ENCODE measurements at regions not wholly inside any gene's neighbourhood (a gene's known extent, or its start where the extent isn't known, plus 50 kb on each side); places are given as distances from the start of the nearest gene placed in this dataset.

DNA sequence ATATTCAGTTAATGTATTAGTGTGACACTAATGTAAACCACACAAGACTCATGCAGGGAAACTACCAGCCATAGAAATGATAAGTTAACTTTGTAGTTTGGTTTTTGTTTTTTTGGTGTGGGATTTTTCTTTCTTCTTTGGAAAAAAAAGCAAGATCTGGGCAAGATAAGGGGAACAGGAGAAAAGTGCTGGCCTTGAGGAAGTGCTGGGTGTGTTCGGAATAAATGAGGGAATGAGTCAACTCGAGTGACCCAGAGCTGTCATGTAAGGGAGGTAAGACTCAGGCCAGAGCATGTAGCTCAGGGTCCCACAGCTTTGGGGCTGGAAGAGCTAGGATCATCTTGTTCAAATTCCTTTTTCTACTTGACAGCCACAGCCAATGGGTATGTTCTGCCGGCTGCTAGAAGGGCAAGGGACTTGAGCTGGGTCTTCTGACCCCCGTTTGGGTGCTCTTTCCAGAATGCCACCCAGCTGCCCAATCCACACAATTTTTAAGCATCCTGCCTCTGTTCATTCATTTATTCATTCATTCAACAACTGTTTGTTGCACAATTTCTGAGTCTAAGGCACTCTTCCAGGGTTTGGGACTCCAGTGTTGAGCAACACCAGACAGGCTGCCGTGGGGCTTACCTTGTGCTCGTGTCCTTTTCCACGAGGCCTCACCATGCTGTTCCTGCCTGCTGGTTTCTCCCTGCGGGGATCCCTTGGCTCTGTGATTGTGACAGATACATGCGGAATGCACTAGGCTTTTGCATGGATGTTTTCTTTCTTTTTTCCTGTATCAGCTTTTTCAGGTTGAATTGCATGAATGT is 54.5 kb downstream of the CLDN34 start:
- no peak for DNase-seq

- DNase-seq: no peak
These were observed 55.0 kb downstream of the CLDN34 start for GRCh38 chrX:10022273-10022541.

DNA sequence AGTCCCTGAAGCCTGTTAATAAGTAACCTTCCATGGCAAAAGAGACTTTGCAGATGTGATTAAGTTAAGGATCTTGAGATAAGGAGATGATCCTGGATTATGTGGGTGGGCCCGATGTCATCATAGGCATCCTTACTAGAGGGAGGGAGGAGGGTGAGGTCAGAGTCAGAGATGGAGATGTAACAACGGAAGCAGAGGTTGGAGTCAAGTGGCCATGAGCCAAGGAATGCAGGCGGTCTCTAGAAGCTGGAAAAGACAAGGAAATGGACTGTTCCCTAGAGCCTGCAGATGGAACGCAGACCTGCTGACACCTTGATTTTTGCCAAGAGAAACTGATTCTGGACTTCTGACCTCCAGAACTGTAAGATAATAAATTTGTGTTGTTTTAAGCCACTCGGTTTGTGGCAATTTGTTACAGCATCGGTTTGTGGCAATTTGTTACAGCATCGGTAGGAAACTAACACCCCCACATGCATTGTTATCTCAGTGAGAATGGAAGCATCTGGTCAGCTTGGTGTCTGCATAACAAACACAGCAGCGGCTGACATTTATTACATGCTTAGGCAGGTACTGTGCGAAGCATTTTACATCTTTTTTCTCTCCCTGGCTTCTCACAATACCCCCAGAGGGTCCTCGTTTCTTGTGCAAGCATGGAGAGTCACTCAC is 55.6 kb downstream of the CLDN34 start:
- no peak for DNase-seq

DNA sequence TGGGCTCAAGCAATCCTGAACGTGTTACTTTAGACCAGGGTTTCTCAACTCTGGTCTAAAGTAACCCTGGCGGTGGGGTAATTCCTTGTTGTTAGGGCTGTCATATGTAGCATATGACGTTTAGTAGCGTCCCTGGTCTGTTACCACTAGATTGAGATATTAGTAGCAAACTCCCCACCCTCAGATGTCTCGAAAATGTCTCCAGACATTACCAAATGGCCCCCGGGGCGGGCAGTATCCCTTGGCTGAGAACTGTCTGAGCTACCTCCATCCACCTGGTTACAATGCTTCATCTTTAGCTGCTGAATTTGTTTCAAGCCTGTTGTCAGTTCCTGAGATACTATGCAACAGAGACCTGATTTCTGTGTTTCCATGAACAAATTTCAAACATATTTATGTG is 56.7 kb downstream of the CLDN34 start:
- DNase-seq: no peak

GRCh38 chrX:10025742-10026493 is 58.8 kb downstream of the CLDN34 start:
- DNase-seq: no peak

GRCh38 chrX:10028283-10029104 is 61.3 kb downstream of the CLDN34 start:
- DNase-seq: no peak

- DNase-seq: no peak
These were observed 63.4 kb downstream of the CLDN34 start for GRCh38 chrX:10030570-10030969.

DNA sequence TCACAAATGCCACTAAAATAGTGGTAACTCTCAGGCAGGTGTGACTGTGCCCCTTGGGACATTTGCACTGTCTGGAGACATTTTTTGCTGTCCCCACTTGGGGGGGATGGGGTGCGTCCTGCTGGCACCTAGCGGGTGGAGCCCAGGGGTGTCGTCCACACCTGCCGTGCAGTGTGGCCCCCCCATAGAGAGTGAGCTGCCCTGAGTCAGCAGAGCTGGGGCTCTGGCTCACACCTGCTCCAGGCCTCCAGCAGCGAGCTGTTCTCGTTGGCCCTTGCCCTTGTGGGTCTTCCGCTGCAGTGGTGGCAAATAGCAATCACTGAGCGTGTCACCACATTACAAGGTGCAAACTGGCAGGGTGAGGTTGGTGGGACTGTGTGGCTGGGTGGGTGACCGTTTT is 64.6 kb downstream of the CLDN34 start:
- DNase-seq: no peak

GRCh38 chrX:10032147-10032546 is 65.0 kb downstream of the CLDN34 start:
- DNase-seq: no peak

DNA sequence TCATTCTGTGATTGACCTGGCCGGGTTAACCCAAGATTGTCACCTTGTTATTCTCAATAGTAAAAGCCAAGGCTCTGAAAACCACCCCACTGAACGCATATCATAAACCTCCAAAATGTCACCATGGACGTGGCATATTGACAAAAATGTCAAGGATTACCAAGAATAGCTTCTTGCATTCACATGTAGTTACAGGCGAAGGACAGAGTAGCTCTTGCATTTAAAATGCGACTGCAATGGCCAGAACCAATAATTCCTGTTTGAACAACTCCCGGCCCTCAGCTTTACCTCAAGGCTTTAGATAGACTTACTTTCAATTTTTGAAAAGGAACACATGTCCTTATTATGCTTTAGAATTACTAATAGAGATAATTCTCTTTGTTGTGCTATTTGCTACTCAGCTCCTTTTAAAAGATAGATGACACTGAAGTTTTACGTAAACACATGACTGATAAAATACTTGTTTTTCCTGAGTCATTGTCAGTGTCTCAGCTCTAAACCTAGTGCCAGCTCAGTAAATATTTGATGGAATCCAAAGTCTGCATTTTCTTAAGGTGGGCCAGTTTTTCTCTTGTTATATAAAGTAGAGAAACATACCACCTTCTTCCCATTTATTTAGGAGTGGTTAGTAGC is 66.3 kb downstream of the CLDN34 start:
- no peak for DNase-seq

GRCh38 chrX:10034740-10035260 is 67.6 kb downstream of the CLDN34 start:
- DNase-seq: no peak

DNA sequence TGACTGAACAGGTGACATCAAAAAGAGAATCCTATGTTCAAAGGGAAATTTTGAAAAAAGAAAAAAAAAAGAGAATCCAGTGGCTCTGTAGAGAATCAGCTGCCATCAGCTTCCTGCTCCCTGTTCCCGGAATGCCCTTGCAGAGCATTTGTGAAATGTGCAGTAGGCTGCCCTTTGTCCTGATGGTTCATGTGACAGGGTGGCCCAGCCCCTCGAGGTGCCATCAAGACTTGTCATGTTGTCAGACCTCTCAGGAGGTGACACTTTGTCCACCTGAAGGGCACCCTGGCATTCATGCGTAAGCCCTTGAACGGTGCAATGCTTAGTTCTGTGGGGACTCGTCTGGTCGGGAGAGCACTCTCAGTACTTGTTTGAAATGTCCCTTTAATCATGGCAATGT is 71.4 kb downstream of the CLDN34 start:
- DNase-seq: no peak

DNA sequence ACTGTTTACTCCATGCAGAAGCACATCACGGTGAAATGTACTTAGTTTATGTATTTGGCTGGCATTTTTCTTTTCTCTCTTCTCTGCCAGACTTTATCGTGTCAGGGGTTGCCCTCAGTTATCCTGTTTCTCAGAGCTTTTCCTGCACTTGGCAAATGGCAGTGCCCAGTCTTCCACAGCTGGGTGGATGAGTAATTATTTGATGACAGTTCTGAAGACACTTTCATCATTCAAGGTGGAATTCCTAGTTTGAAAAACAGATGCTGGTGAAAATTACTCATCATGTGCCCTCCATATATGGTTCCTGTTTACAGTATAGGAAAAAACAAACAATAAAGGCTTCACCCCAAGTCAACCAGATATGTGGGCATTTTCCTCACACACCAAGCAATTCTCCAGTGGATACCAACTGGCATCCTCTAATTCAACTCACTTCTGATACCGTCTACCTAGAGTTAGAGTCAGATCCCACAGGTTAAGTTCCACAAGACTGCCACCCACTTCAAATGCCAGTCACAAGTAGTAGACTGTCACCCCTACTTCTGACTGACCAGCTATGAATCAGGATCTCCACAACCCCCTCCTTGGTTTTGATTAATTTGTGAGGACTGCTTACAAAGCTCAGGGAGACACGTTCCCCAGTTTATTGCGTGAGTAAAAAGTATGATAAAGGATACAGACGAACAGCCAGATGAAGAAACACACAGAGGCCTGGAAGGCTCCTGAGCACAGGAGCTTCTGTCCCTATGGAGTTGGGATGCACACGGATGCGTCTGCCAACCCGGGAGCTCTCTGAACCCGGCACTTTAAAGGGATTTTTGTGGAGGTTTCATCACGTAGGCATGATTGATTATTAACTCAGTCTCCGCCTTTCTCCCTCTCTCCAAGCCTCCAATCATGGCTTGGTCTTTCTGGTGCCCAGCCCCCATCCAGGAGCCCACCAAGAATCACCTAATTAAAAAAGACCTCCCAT is 72.9 kb downstream of the CLDN34 start:
- DNase-seq: no peak

DNA sequence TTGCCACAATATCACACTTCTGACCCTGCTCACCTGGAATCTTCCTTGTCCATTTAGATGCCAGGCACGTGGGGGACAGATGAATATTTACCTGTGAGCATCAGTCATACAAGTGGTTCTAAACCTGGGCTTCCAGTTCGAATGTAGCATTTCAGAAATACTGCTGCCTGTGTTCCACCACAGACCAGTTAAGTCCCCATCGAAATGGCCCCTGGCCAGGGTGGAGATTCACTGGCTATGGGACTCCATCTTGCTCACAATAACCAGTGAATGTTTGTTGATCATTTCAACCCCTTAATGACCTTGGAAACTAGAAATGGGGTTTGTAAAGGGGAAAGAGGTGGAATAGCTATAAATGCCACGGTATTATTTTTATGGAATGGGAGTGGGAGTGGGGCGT is 73.8 kb downstream of the CLDN34 start:
- DNase-seq: no peak

DNA sequence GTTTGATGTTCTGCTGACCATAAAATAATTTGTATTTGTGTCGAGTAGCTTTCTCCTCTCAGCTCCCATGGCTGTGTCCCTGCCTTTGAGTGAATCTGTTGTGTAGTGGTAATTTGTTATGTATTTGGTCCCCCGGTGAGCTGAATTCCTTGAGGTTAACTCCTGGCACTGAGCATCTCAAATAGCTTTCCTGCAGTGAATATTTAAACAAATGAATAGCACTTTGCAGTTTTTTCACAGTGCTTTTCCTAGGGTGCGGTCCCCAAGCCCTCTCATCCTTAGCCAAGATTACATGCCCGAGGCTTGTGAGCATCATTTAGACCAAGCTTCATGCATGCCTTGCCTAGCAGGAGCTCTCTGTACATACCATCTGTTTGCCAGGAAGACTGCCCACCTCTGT is 74.2 kb downstream of the CLDN34 start:
- DNase-seq: no peak

DNA sequence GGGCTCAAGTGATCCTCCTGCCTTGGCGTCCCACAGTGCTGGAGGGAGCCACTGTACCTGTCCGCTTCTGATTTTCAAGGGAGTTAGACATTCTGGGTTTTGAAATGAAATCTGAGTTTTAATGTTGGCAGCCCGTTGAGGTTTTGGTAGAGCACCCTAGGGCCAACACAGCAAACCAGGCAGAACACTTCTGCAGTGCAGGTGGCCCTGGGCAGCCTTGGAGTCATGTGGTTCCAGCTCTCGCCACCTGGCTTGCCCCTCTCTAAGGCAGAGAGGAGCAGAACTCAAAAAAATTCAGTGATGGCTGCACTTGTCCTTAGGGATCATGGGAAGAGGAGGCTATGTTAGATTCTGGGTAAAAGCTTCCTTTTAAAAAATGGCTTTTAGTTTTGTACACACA is 74.9 kb downstream of the CLDN34 start:
- no peak for DNase-seq

GRCh38 chrX:10043386-10043785 is 76.2 kb downstream of the CLDN34 start:
- no peak for DNase-seq

- no peak for DNase-seq
These were observed 76.9 kb downstream of the CLDN34 start for GRCh38 chrX:10044021-10044420.

DNA sequence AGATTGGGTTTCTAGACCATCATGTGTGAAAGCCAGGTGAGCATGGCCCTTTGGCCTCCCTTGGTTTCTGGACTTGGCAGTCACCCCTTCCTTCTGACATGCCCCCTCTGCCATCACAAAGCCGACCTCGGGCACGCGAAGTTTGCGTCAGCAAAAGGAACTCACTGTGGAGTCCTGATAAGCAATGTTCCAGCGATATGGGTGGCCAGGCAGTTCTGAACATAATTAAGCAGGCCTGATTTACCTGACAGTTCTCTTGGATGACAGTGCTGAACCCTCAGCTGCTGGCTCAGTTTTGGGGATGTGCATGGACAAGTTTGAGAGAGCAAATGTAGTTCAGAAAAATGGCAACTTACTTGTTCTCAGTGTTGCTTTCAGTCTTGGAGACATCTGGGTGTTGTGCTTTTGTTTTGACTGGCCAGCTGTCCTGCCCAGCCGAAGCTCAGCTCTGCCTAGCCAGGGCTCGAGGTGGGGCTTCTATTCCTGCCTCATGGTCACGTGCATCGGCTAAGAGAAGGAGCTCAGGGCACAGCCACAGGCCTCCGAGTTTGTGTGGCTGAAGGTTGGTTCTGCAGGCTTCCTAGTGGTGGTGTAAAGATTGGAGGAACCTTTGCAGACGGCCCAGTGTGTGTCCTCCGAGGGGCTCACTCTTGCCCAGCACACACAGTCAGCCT is 78.3 kb downstream of the CLDN34 start:
- no peak for DNase-seq

- DNase-seq: no peak
These were observed 80.0 kb downstream of the CLDN34 start for GRCh38 chrX:10047133-10047532.

- no peak for DNase-seq
These were observed 80.5 kb downstream of the CLDN34 start for GRCh38 chrX:10047631-10048030.
